NCI-H82 (cell line): ENCODE measurements at regions not wholly inside any gene's neighbourhood (a gene's known extent, or its start where the extent isn't known, plus 50 kb on each side); places are given as distances from the start of the nearest gene placed in this dataset.

ENCODE experiments used
- DNase-seq: peaks from one replicate; lab custom pipeline; 2025; lab: John Stamatoyannopoulos, UW

- no peak for DNase-seq
Observed at GRCh38 chr6:4189249-4189648, 53.9 kb upstream of the ECI2 start.

DNA sequence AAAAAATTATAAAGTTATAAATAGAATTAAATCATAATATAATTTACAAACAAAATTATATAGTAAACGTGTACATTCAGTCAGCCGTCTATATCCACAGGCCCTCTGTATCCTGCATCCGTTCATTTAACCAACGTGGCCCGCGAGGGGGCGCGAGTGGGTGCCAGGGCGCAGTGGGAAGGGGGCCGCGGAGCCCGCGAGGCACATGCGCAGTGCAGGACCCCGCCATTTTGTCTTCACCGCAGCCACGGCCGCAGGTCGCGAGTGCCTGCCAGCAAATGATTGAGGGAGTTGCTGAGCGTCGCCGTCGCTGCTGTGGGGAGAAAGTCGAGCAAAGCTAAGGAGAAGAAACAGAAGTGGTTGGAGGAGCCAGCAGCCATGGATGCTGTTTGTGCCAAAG lies 53.4 kb upstream of the ECI2 start:
- DNase-seq: no peak

DNA sequence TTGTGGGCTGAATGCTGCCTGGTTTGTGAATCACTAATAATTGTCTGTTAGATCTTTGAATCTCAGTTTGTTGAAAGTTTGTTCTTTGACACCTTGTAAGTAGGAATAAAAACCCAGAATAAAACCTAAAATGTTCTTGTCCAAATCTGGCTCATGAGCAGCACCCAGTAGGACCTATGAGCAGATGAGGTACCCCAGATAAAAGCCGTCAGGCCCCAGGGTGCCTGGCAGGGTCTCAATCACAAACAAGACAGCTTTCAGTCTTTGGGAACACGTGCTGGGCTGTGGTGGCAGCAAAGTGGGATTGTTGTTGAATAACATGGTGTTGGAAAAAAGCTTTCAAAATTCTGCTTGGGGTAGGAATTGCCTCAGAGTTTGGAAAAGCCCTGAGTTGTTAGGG lies 52.1 kb upstream of the ECI2 start:
- no peak for DNase-seq

DNA sequence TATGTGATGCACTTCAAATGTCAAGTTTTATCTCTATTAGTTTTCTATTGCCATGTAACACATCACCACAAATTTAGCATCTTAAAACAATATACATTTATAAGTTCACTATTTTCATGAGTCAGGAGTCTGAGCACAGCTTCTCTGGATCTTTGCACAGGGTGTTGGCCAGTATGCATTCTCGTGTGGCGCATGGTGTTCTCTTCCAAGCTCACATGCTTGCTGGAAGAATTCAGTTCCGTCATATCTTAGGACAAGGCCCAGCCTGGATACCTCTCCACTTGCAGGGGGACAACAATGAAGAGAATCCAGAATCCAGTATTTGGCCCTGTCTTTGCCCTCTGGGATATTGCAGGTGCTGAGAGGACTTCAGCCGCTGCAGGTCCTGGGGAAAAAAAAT lies 51.0 kb upstream of the ECI2 start:
- DNase-seq: no peak

DNA sequence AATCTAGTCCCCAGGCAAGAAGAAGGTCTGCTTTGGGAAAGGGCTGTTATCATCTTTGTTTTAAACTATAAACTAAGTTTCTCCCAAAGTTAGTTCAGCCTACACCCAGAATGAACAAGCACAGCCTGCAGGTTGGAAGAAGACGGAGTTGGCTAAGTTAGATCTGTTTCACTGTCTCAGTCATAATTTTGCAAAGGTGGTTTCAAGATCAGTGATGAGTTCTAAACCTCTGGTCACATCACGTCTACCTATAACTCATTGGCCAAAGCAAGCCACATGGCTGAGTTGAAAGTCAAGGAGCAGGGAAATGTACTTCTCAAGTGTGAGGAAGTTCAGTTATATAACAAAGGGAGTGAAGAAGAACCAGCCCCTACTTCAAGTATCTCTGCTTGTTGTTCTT lies 50.5 kb upstream of the ECI2 start:
- DNase-seq: no peak

- no peak for DNase-seq
Observed at GRCh38 chr6:4185419-4185818, 50.0 kb upstream of the ECI2 start.
